ENCODE measurements at regions not wholly inside any gene's neighbourhood (a gene's known extent, or its start where the extent isn't known, plus 50 kb on each side); places are given as distances from the start of the nearest gene placed in this dataset.

GRCh38 chr1:239989990-239990389 lies 101.7 kb upstream of the FMN2 start:
- no peak for TF ChIP-seq CTCF (IDR thresholded peaks at IDR 0.05)
- no peak for TF ChIP-seq POLR2A (IDR thresholded peaks at IDR 0.05)
- no peak for TF ChIP-seq POLR2AphosphoS5 (IDR thresholded peaks at IDR 0.05)

All from stomach (tissue), 4 donors.